ENCODE measurements at regions not wholly inside any gene's neighbourhood (a gene's known extent, or its start where the extent isn't known, plus 50 kb on each side); places are given as distances from the start of the nearest gene placed in this dataset.

DNA sequence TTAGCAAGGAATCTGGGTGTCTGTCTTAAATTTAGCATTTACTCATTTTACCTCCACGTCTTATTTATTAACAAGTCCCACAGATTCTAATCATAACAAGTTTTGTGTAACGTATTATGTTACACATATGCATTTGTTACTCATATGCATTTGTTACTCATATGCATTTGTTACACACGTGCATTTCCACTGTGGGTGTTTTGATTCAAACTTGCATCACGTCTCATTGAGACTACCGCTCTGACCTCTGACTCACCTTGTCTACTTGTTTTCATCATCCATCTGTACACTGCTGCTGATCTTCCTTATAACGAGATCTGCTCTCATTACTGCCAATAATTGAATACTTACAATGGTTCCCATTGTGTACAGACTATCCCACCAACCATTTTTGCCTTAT, 1141.4 kb downstream of the TBL1XR1 start:
- H3K18ac ChIP-seq (ENCODE audit: insufficient read length, low read depth, low read length), result no peak overlapping the region
- H3K79me2 ChIP-seq (ENCODE audit: insufficient read depth, low read length), result no peaks in the 10 kb centered on the region
- H2BK120ac ChIP-seq (ENCODE audit: low read depth, low read length, poor library complexity, severe bottlenecking), result no peak overlapping the region
- no peak overlapping the region for H4K8ac ChIP-seq (replicated peaks; ENCODE audit: insufficient read length, low read depth, low read length)
- H3K9me3 ChIP-seq (ENCODE audit: control insufficient read depth, low read depth, low read length), result no peaks in the 10 kb centered on the region
- H3K27ac ChIP-seq (ENCODE audit: insufficient read length, low read depth, low read length), result no peak overlapping the region
- no CpG with 5 or more reads among the region's 6 CpGs for WGBS (ENCODE audit: extremely low coverage, insufficient read length, low lambda C conversion rate)
- no peaks in the 10 kb centered on the region for H3K27me3 ChIP-seq (ENCODE audit: insufficient read depth, low read length)
- no peak overlapping the region for H2AFZ ChIP-seq (ENCODE audit: low read length)
- H3K9ac ChIP-seq (ENCODE audit: extremely low read depth, insufficient read length, low read length), result no peak overlapping the region
- no peak overlapping the region for H4K91ac ChIP-seq (ENCODE audit: insufficient read length, low read depth, low read length)
- no peaks in the 10 kb centered on the region for H3K4me1 ChIP-seq (ENCODE audit: insufficient read depth, low read length)
- no peak overlapping the region for H2BK12ac ChIP-seq (ENCODE audit: insufficient read length, low read depth, low read length)
- Mint-ChIP-seq H3K4me1 (peaks cover 0 to 4% of the 10 kb centered on the region in 2 experiments; a peak in 2 of 4 replicates), H3K4me3 (no peak overlapping the region), H3K36me3 (ENCODE audit: insufficient read depth in 1 of 3, low read depth in 3 of 3) (no peaks in the 10 kb centered on the region), H3K27me3 (ENCODE audit: low read depth) (no peaks in the 10 kb centered on the region), H3K9me3 (no peaks in the 10 kb centered on the region; a peak in 1 of 5 replicates), H3K27ac (no peak overlapping the region)
- H4K5ac ChIP-seq (ENCODE audit: insufficient read length, low read depth, low read length), result no peak overlapping the region
- H4K20me1 ChIP-seq (ENCODE audit: control insufficient read depth, insufficient read depth, insufficient read length), result no peaks in the 10 kb centered on the region
- TF ChIP-seq, protein P1, sequence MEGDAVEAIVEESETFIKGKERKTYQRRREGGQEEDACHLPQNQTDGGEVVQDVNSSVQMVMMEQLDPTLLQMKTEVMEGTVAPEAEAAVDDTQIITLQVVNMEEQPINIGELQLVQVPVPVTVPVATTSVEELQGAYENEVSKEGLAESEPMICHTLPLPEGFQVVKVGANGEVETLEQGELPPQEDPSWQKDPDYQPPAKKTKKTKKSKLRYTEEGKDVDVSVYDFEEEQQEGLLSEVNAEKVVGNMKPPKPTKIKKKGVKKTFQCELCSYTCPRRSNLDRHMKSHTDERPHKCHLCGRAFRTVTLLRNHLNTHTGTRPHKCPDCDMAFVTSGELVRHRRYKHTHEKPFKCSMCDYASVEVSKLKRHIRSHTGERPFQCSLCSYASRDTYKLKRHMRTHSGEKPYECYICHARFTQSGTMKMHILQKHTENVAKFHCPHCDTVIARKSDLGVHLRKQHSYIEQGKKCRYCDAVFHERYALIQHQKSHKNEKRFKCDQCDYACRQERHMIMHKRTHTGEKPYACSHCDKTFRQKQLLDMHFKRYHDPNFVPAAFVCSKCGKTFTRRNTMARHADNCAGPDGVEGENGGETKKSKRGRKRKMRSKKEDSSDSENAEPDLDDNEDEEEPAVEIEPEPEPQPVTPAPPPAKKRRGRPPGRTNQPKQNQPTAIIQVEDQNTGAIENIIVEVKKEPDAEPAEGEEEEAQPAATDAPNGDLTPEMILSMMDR (conservative IDR thresholded peaks at IDR 0.05), result no peak
- no peak overlapping the region for H2BK5ac ChIP-seq (ENCODE audit: insufficient read length, low read length)
- H3K23me2 ChIP-seq (ENCODE audit: insufficient read length, low read depth, low read length, poor library complexity, severe bottlenecking), result no peaks in the 10 kb centered on the region
- no peak overlapping the region for H2AK5ac ChIP-seq (ENCODE audit: insufficient read length, low read length)
- no peak overlapping the region for H3T11ph ChIP-seq (ENCODE audit: low read length)
- H2BK20ac ChIP-seq (ENCODE audit: low read depth, low read length, poor library complexity, severe bottlenecking), result no peak overlapping the region
- H3K23ac ChIP-seq (ENCODE audit: insufficient read length, low read depth, low read length), result no peak overlapping the region
- no peak overlapping the region for H3K56ac ChIP-seq (ENCODE audit: insufficient read length, low read depth, low read length)
- no peaks in the 10 kb centered on the region for H3K79me1 ChIP-seq (ENCODE audit: insufficient read depth, low read depth, low read length, poor library complexity, severe bottlenecking)
- no peak overlapping the region for H2BK15ac ChIP-seq (ENCODE audit: low read depth, low read length)
- no peak overlapping the region for H3K14ac ChIP-seq (ENCODE audit: insufficient read depth, low read length)
- no peak overlapping the region for H3K4me2 ChIP-seq (ENCODE audit: insufficient read depth, insufficient read length, low read length)
- no peak overlapping the region for H3K4ac ChIP-seq (ENCODE audit: low read depth, low read length)
- no peak for DNase-seq

Data from H9 (cell line).